Fibroblast of lung (primary cell): ENCODE measurements at regions not wholly inside any gene's neighbourhood (a gene's known extent, or its start where the extent isn't known, plus 50 kb on each side); places are given as distances from the start of the nearest gene placed in this dataset.

Experiments
- DNase-seq, 2 donors: peaks; one replicate each; pipeline versions ENCODE4 v3.0.0 to v3.0.0-alpha.2; 2010; ENCODE audit warnings: low read depth in 2 of 2
- H2AFZ ChIP-seq: 2 replicates; pipeline ENCODE4 v1.5.1; 2012; ENCODE audit warnings: low read length, control low read depth, inconsistent platforms
- H3K27ac ChIP-seq: 2 replicates; pipeline ENCODE4 v1.5.1; 2011; ENCODE audit warnings: low read length, control low read depth; ENCODE audit not compliant: insufficient read depth
- H3K27me3 ChIP-seq: 2 replicates; pipeline ENCODE4 v1.5.1; 2011; ENCODE audit warnings: mild to moderate bottlenecking, low read length; ENCODE audit not compliant: control insufficient read depth, insufficient read depth
- H3K36me3 ChIP-seq: 2 replicates; pipeline ENCODE4 v1.5.1; 2011; ENCODE audit warnings: low read length; ENCODE audit not compliant: control insufficient read depth, insufficient read depth
- H3K4me1 ChIP-seq: 2 replicates; pipeline ENCODE4 v1.5.1; 2011; ENCODE audit warnings: low read length; ENCODE audit not compliant: control insufficient read depth, insufficient read depth; ENCODE audit errors: extremely low read depth
- H3K4me2 ChIP-seq: 2 replicates; pipeline ENCODE4 v1.5.1; 2011; ENCODE audit warnings: low read length, control low read depth; ENCODE audit not compliant: insufficient read depth; ENCODE audit errors: extremely low read depth
- H3K4me3 ChIP-seq, 4 experiments: fragments of 200-600 bp in 1 of 4; sonication (generic) in 1 of 4; replicated peaks in 1 of 4; 2 replicates each; pipeline ENCODE4 v1.5.1; 2011 to 2016; ENCODE audit warnings: low read length in 4 of 4, low read depth in 3 of 4, mild to moderate bottlenecking in 3 of 4, control low read depth in 2 of 4, inconsistent platforms in 1 of 4, mixed read lengths in 1 of 4; ENCODE audit not compliant: insufficient read depth in 1 of 4; ENCODE audit errors: control extremely low read depth in 1 of 4
- H3K79me2 ChIP-seq: 2 replicates; pipeline ENCODE4 v1.5.1; 2012; ENCODE audit warnings: mild to moderate bottlenecking, low read length, inconsistent platforms; ENCODE audit not compliant: control insufficient read depth, insufficient read depth
- H3K9ac ChIP-seq: 2 replicates; pipeline ENCODE4 v1.5.1; 2011; ENCODE audit warnings: mild to moderate bottlenecking, low read length, control low read depth; ENCODE audit not compliant: insufficient read depth
- H3K9me3 ChIP-seq: 2 replicates; pipeline ENCODE4 v1.5.1; 2012; ENCODE audit warnings: low read depth, low read length; ENCODE audit not compliant: control insufficient read depth, insufficient read depth
- H4K20me1 ChIP-seq: 2 replicates; pipeline ENCODE4 v1.5.1; 2011; ENCODE audit warnings: low read length; ENCODE audit not compliant: control insufficient read depth, insufficient read depth; ENCODE audit errors: extremely low read depth
- CTCF ChIP-seq, 2 donors: IDR thresholded peaks in 1 of 2; conservative IDR thresholded peaks in 1 of 2; 1 replicate in 1 of 2; 2 replicates in 1 of 2; pipeline ENCODE4 v1.5.1; 2011 to 2012; ENCODE audit warnings: low read length in 2 of 2, control low read depth in 1 of 2, inconsistent platforms in 1 of 2, low read depth in 1 of 2, mild to moderate bottlenecking in 1 of 2
- EZH2 ChIP-seq: IDR thresholded peaks from 2 replicates; pipeline ENCODE4 v1.5.1; 2012; ENCODE audit warnings: low read length, control low read depth, mild to moderate bottlenecking; ENCODE audit errors: missing control alignments

- H2AFZ ChIP-seq = no peak overlapping the region
- no peaks in the 10 kb centered on the region for H3K9me3 ChIP-seq
- no peaks in the 10 kb centered on the region for H3K36me3 ChIP-seq
- H3K27me3 ChIP-seq = no peaks in the 10 kb centered on the region
- no peaks in the 10 kb centered on the region for H3K79me2 ChIP-seq
- no peak for DNase-seq
- no peak overlapping the region for H3K9ac ChIP-seq
- peaks cover 20% of the 10 kb centered on the region for H3K4me1 ChIP-seq
- H3K27ac ChIP-seq = no peak overlapping the region
- no peak overlapping the region for H3K4me3 ChIP-seq
- TF ChIP-seq EZH2 (no peak), CTCF (conservative IDR thresholded peaks at IDR 0.05 in 1 of 2, IDR thresholded peaks at IDR 0.05 in 1 of 2; ENCODE audit: low read depth in 1 of 2, low read length in 2 of 2) (no peak)
- no peaks in the 10 kb centered on the region for H4K20me1 ChIP-seq
- H3K4me2 ChIP-seq = no peak overlapping the region
Observed at GRCh38 chr4:38193236-38193863, 233.2 kb downstream of the PTTG2 start.

GRCh38 chr4:38194047-38194602 is 233.9 kb downstream of the PTTG2 start:
- DNase-seq = no peak
- no peaks in the 10 kb centered on the region for H3K36me3 ChIP-seq
- no peak overlapping the region for H2AFZ ChIP-seq
- H3K4me1 ChIP-seq = peaks cover 17% of the 10 kb centered on the region
- H3K4me2 ChIP-seq = no peak overlapping the region
- H3K27me3 ChIP-seq = no peaks in the 10 kb centered on the region
- H3K27ac ChIP-seq = no peak overlapping the region
- no peak for TF ChIP-seq CTCF (conservative IDR thresholded peaks at IDR 0.05 in 1 of 2, IDR thresholded peaks at IDR 0.05 in 1 of 2; ENCODE audit: low read depth in 1 of 2, low read length in 2 of 2)
- TF ChIP-seq EZH2 = no peak
- H3K4me3 ChIP-seq = no peak overlapping the region
- H3K9ac ChIP-seq = no peak overlapping the region
- no peaks in the 10 kb centered on the region for H3K9me3 ChIP-seq
- no peaks in the 10 kb centered on the region for H4K20me1 ChIP-seq
- H3K79me2 ChIP-seq = no peaks in the 10 kb centered on the region

GRCh38 chr4:38195486-38195885 is 235.3 kb downstream of the PTTG2 start:
- Histone ChIP-seq H3K9me3 (no peaks in the 10 kb centered on the region), H2AFZ (no peak overlapping the region), H3K27ac (no peak overlapping the region), H3K4me3 (no peak overlapping the region), H4K20me1 (no peaks in the 10 kb centered on the region), H3K4me1 (peaks cover 6% of the 10 kb centered on the region), H3K27me3 (peaks cover 7% of the 10 kb centered on the region), H3K79me2 (no peaks in the 10 kb centered on the region), H3K36me3 (no peaks in the 10 kb centered on the region), H3K9ac (no peak overlapping the region), H3K4me2 (no peak overlapping the region)
- no peak for DNase-seq
- no peak for TF ChIP-seq EZH2
- no peak for TF ChIP-seq CTCF (conservative IDR thresholded peaks at IDR 0.05 in 1 of 2, IDR thresholded peaks at IDR 0.05 in 1 of 2; ENCODE audit: low read depth in 1 of 2, low read length in 2 of 2)
